ENCODE measurements at regions not wholly inside any gene's neighbourhood (a gene's known extent, or its start where the extent isn't known, plus 50 kb on each side); places are given as distances from the start of the nearest gene placed in this dataset.

DNA sequence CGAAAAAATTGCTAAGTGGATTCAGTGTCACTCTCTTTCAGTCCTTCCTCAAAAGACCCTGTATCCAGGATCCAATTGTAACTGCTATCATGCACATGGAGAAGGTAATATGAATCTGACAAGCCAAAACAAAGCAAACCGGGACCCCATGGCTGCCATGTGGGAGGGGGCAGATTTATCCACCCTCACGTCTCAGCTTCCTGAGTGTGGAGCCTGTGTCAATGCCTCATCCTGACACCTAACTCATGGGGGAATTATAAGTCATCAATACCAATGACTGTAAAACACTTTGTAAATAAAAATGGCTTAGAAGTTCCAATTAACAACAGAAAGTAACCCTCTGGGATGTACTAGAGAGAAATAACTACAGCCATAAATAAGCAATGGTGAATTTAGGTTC is 174.1 kb upstream of the MCHR2 start:
- no peak overlapping the region for H3K4me3 ChIP-seq (ENCODE audit: control insufficient read depth, low read depth, low read length)
- no peak for TF ChIP-seq CTCF (conservative IDR thresholded peaks at IDR 0.05; ENCODE audit: control insufficient read depth, insufficient read depth, low read depth, low read length)
- no peak for DNase-seq (ENCODE audit: low read depth)

DNA sequence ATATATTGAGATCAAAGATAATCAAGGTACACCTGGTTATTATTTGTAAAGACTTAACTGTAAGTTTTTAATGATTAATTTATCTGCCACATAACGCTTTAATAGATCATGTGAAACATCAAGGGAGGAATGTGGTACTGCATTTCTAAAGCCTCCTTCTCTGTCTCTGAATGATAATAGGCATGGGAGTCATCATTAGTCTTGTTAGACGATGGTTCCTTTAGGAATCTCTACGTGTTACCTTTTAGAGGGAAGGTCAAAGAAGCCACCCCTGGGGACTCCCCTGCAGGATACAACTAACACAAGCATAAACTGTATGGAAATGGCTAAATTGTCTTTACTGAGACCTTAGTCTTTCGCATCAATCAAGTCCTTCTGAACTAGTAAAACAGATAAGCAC is 173.6 kb upstream of the MCHR2 start:
- TF ChIP-seq CTCF (conservative IDR thresholded peaks at IDR 0.05; ENCODE audit: control insufficient read depth, insufficient read depth, low read depth, low read length), result no peak
- DNase-seq (ENCODE audit: low read depth), result no peak
- H3K4me3 ChIP-seq (ENCODE audit: control insufficient read depth, low read depth, low read length), result no peak overlapping the region

- DNase-seq (ENCODE audit: low read depth), result no peak
- no peak overlapping the region for H3K4me3 ChIP-seq (ENCODE audit: control insufficient read depth, low read depth, low read length)
- TF ChIP-seq CTCF (conservative IDR thresholded peaks at IDR 0.05; ENCODE audit: control insufficient read depth, insufficient read depth, low read depth, low read length), result no peak
These were observed 172.9 kb upstream of the MCHR2 start for GRCh38 chr6:100166956-100167355.

DNA sequence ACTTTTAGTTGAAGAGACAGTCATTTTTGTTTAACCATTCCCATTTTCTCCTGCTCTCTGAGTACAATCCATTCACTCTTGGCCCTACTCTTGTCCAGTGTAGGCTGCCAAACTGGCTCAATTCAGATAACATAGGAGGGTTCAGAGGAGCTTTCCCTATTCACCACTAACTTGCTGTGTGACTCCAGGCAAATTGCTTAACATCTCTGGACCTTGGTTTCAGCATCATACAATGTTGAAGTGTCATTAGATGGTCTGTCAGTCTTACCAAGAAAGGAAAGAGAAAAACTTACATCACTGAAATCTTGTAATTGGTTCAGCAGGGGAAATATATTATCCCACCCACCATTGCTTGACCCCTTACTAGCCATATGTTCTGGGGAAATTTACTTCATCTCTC is 171.4 kb upstream of the MCHR2 start:
- no peak overlapping the region for H3K4me3 ChIP-seq (ENCODE audit: control insufficient read depth, low read depth, low read length)
- no peak for TF ChIP-seq CTCF (conservative IDR thresholded peaks at IDR 0.05; ENCODE audit: control insufficient read depth, insufficient read depth, low read depth, low read length)
- DNase-seq (ENCODE audit: low read depth), result no peak

GRCh38 chr6:100163035-100163434 is 169.0 kb upstream of the MCHR2 start:
- no peak overlapping the region for H3K4me3 ChIP-seq (ENCODE audit: control insufficient read depth, low read depth, low read length)
- no peak for TF ChIP-seq CTCF (conservative IDR thresholded peaks at IDR 0.05; ENCODE audit: control insufficient read depth, insufficient read depth, low read depth, low read length)
- DNase-seq (ENCODE audit: low read depth), result no peak

GRCh38 chr6:100161782-100162365 is 167.9 kb upstream of the MCHR2 start:
- TF ChIP-seq CTCF (conservative IDR thresholded peaks at IDR 0.05; ENCODE audit: control insufficient read depth, insufficient read depth, low read depth, low read length), result no peak
- no peak for DNase-seq (ENCODE audit: low read depth)
- H3K4me3 ChIP-seq (ENCODE audit: control insufficient read depth, low read depth, low read length), result no peak overlapping the region

GRCh38 chr6:100160930-100161329 is 166.9 kb upstream of the MCHR2 start:
- no peak for DNase-seq (ENCODE audit: low read depth)
- no peak overlapping the region for H3K4me3 ChIP-seq (ENCODE audit: control insufficient read depth, low read depth, low read length)
- TF ChIP-seq CTCF (conservative IDR thresholded peaks at IDR 0.05; ENCODE audit: control insufficient read depth, insufficient read depth, low read depth, low read length), result no peak
